T-helper 17 cell (primary cell): ENCODE measurements at regions not wholly inside any gene's neighbourhood (a gene's known extent, or its start where the extent isn't known, plus 50 kb on each side); places are given as distances from the start of the nearest gene placed in this dataset.
"Not testable (repeated sequence)": the region's sequence is repeated elsewhere in the genome, so short reads cannot be mapped to it uniquely, and the experiment has no call there.

Experiments used
- ATAC-seq: fragments of 150-1000 bp; cut with Tn5 transposase; 2 replicates; pipeline ENCODE4 v1.10.0; 2021; ENCODE audit warnings: mild to moderate bottlenecking, moderate library complexity
- DNase-seq, 3 donors: peaks; one replicate each; pipeline versions ENCODE4 v3.0.0 to v3.0.0-alpha.2; 2020 to 2021
- H3K9me3 ChIP-seq: one replicate; pipeline ENCODE4 v1.7.0; 2013; ENCODE audit warnings: low read length, mild to moderate bottlenecking; ENCODE audit not compliant: control insufficient read depth, poor library complexity, severe bottlenecking
- H3K27ac Mint-ChIP-seq: one replicate; pipeline ENCODE4 v1.8.0; 2022; ENCODE audit warnings: mild to moderate bottlenecking, moderate library complexity, mixed read lengths
- H3K27me3 Mint-ChIP-seq: one replicate; pipeline ENCODE4 v1.8.0; 2022; ENCODE audit warnings: mixed read lengths
- H3K36me3 Mint-ChIP-seq: one replicate; pipeline ENCODE4 v1.8.0; 2022; ENCODE audit warnings: low read depth, mixed read lengths
- H3K4me1 Mint-ChIP-seq: one replicate; pipeline ENCODE4 v1.8.0; 2022; ENCODE audit warnings: mild to moderate bottlenecking, mixed read lengths
- H3K4me3 Mint-ChIP-seq: one replicate; pipeline ENCODE4 v1.8.0; 2022; ENCODE audit warnings: mild to moderate bottlenecking, moderate library complexity, mixed read lengths

- Mint-ChIP-seq H3K27ac (no peak overlapping the region), H3K4me3 (no peak overlapping the region), H3K27me3 (peaks cover 6% of the 10 kb centered on the region), H3K4me1 (no peaks in the 10 kb centered on the region), H3K36me3 (no peaks in the 10 kb centered on the region)
- DNase-seq (no peak), ATAC-seq (no peak)
- H3K9me3 ChIP-seq, result no peaks in the 10 kb centered on the region
Observed at GRCh38 chr11:22522225-22522624, 103.4 kb downstream of the FANCF start.

- H3K4me3 Mint-ChIP-seq, result no peak overlapping the region
- H3K27ac Mint-ChIP-seq, result no peak overlapping the region
- ATAC-seq (no peak), DNase-seq (no peak)
- H3K36me3 Mint-ChIP-seq, result no peaks in the 10 kb centered on the region
- H3K4me1 Mint-ChIP-seq, result no peaks in the 10 kb centered on the region
- H3K9me3 ChIP-seq, result no peaks in the 10 kb centered on the region
- H3K27me3 Mint-ChIP-seq, result peaks cover 6% of the 10 kb centered on the region
Observed at GRCh38 chr11:22521226-22521625, 104.4 kb downstream of the FANCF start.

- no peaks in the 10 kb centered on the region for H3K36me3 Mint-ChIP-seq
- peaks cover 13% of the 10 kb centered on the region for H3K27me3 Mint-ChIP-seq
- ATAC-seq (no peak), DNase-seq (no peak)
- H3K9me3 ChIP-seq, result no peaks in the 10 kb centered on the region
- H3K27ac Mint-ChIP-seq, result no peak overlapping the region
- no peak overlapping the region for H3K4me3 Mint-ChIP-seq
- H3K4me1 Mint-ChIP-seq, result no peaks in the 10 kb centered on the region
Observed at GRCh38 chr11:22520521-22520920, 105.1 kb downstream of the FANCF start.

- H3K9me3 ChIP-seq, DNase-seq, H3K4me3 Mint-ChIP-seq, H3K36me3 Mint-ChIP-seq, H3K27ac Mint-ChIP-seq, ATAC-seq, H3K4me1 Mint-ChIP-seq: not testable (repeated sequence)
- H3K27me3 Mint-ChIP-seq, result peaks cover 27% of the 10 kb centered on the region
Observed at GRCh38 chr11:22518344-22518743, 107.3 kb downstream of the FANCF start.

GRCh38 chr11:22516111-22516510 is 109.5 kb downstream of the FANCF start:
- no peaks in the 10 kb centered on the region for H3K36me3 Mint-ChIP-seq
- H3K27ac Mint-ChIP-seq, result no peak overlapping the region
- DNase-seq, result no peak
- no peaks in the 10 kb centered on the region for H3K4me1 Mint-ChIP-seq
- H3K9me3 ChIP-seq, result no peaks in the 10 kb centered on the region
- no peak overlapping the region for H3K4me3 Mint-ChIP-seq
- ATAC-seq, result no peak
- H3K27me3 Mint-ChIP-seq, result peaks cover 42% of the 10 kb centered on the region

- ATAC-seq (no peak), DNase-seq (no peak)
Observed at GRCh38 chr11:22512457-22512856, 113.2 kb downstream of the FANCF start.

GRCh38 chr11:22510741-22511140 is 114.9 kb downstream of the FANCF start:
- H3K36me3 Mint-ChIP-seq, result no peaks in the 10 kb centered on the region
- no peak overlapping the region for H3K4me3 Mint-ChIP-seq
- H3K27me3 Mint-ChIP-seq, result peaks cover 53% of the 10 kb centered on the region
- no peaks in the 10 kb centered on the region for H3K9me3 ChIP-seq
- H3K4me1 Mint-ChIP-seq, result peaks cover 2% of the 10 kb centered on the region
- no peak for DNase-seq
- no peak for ATAC-seq
- no peak overlapping the region for H3K27ac Mint-ChIP-seq

More at GRCh38 chr11:22512457-22512856, 113.2 kb downstream of the FANCF start:
- H3K36me3 Mint-ChIP-seq, result no peaks in the 10 kb centered on the region
- H3K4me3 Mint-ChIP-seq, result no peak overlapping the region
- no peaks in the 10 kb centered on the region for H3K9me3 ChIP-seq
- H3K27me3 Mint-ChIP-seq, result peaks cover 60% of the 10 kb centered on the region
- peaks cover 2% of the 10 kb centered on the region for H3K4me1 Mint-ChIP-seq
- no peak overlapping the region for H3K27ac Mint-ChIP-seq

GRCh38 chr11:22510010-22510409 is 115.6 kb downstream of the FANCF start:
- Mint-ChIP-seq H3K27me3 (peaks cover 51% of the 10 kb centered on the region), H3K36me3 (no peaks in the 10 kb centered on the region), H3K27ac (no peak overlapping the region), H3K4me1 (peaks cover 2% of the 10 kb centered on the region), H3K4me3 (no peak overlapping the region)
- ATAC-seq (no peak), DNase-seq (no peak)
- H3K9me3 ChIP-seq, result no peaks in the 10 kb centered on the region

- H3K9me3 ChIP-seq, result no peaks in the 10 kb centered on the region
- no peaks in the 10 kb centered on the region for H3K36me3 Mint-ChIP-seq
- no peak overlapping the region for H3K4me3 Mint-ChIP-seq
- peaks cover 39% of the 10 kb centered on the region for H3K27me3 Mint-ChIP-seq
- no peak for ATAC-seq
- peaks cover 2% of the 10 kb centered on the region for H3K4me1 Mint-ChIP-seq
- no peak for DNase-seq
- no peak overlapping the region for H3K27ac Mint-ChIP-seq
Observed at GRCh38 chr11:22508665-22509064, 117.0 kb downstream of the FANCF start.

GRCh38 chr11:22497474-22497873 is 128.1 kb downstream of the FANCF start:
- no peak overlapping the region for H3K27ac Mint-ChIP-seq
- H3K27me3 Mint-ChIP-seq, result peaks cover 3% of the 10 kb centered on the region
- H3K4me3 Mint-ChIP-seq, result no peak overlapping the region
- H3K4me1 Mint-ChIP-seq, result no peaks in the 10 kb centered on the region
- no peaks in the 10 kb centered on the region for H3K36me3 Mint-ChIP-seq
- no peaks in the 10 kb centered on the region for H3K9me3 ChIP-seq
- ATAC-seq (no peak), DNase-seq (no peak)

- Mint-ChIP-seq H3K27ac (no peak overlapping the region), H3K36me3 (no peaks in the 10 kb centered on the region), H3K4me3 (no peak overlapping the region), H3K4me1 (no peaks in the 10 kb centered on the region), H3K27me3 (peaks cover 12% of the 10 kb centered on the region)
- H3K9me3 ChIP-seq, result no peaks in the 10 kb centered on the region
- no peak for DNase-seq
- ATAC-seq, result no peak
Observed at GRCh38 chr11:22491555-22492225, 133.9 kb downstream of the FANCF start.

GRCh38 chr11:22479971-22480720 is 142.0 kb downstream of the SLC17A6 start:
- no peak overlapping the region for H3K27ac Mint-ChIP-seq
- no peaks in the 10 kb centered on the region for H3K9me3 ChIP-seq
- H3K27me3 Mint-ChIP-seq, result peaks cover 5% of the 10 kb centered on the region
- DNase-seq (no peak), ATAC-seq (no peak)
- no peaks in the 10 kb centered on the region for H3K4me1 Mint-ChIP-seq
- H3K4me3 Mint-ChIP-seq, result no peak overlapping the region
- H3K36me3 Mint-ChIP-seq, result no peaks in the 10 kb centered on the region

- no peaks in the 10 kb centered on the region for H3K36me3 Mint-ChIP-seq
Observed at GRCh38 chr11:22479208-22479607, 141.0 kb downstream of the SLC17A6 start.

GRCh38 chr11:22478169-22478568 is 140.0 kb downstream of the SLC17A6 start:
- Mint-ChIP-seq H3K27ac (no peak overlapping the region), H3K36me3 (no peaks in the 10 kb centered on the region), H3K27me3 (peaks cover 5% of the 10 kb centered on the region), H3K4me3 (no peak overlapping the region), H3K4me1 (no peaks in the 10 kb centered on the region)
- ATAC-seq (no peak), DNase-seq (no peak)
- H3K9me3 ChIP-seq, result no peaks in the 10 kb centered on the region

More at GRCh38 chr11:22479208-22479607, 141.0 kb downstream of the SLC17A6 start:
- H3K27ac Mint-ChIP-seq, result no peak overlapping the region
- ATAC-seq, result no peak
- no peaks in the 10 kb centered on the region for H3K9me3 ChIP-seq
- peaks cover 5% of the 10 kb centered on the region for H3K27me3 Mint-ChIP-seq
- H3K4me1 Mint-ChIP-seq, result no peaks in the 10 kb centered on the region
- H3K4me3 Mint-ChIP-seq, result no peak overlapping the region
- no peak for DNase-seq
